ENCODE measurements at regions not wholly inside any gene's neighbourhood (a gene's known extent, or its start where the extent isn't known, plus 50 kb on each side); places are given as distances from the start of the nearest gene placed in this dataset.

- TF ChIP-seq CTCF (IDR thresholded peaks at IDR 0.05; ENCODE audit: insufficient read depth, low read depth, low read length) = no peak
- Histone ChIP-seq H3K36me3 (ENCODE audit: control insufficient read depth, insufficient read depth, low read length) (no peaks in the 10 kb centered on the region), H3K4me3 (ENCODE audit: low read depth, low read length) (no peak overlapping the region), H3K27me3 (ENCODE audit: control insufficient read depth, insufficient read depth, low read length) (no peaks in the 10 kb centered on the region)
- CTCF ChIA-PET = interaction anchor here (0.6 to 0.8 kb wide), 2 partner anchors 434 to 519 kb away, joined by 3 read pairs; no protein-coding TSS in a partner anchor
- no peak for DNase-seq (ENCODE audit: low read depth)
- POLR2A ChIA-PET = no interaction called here
Observed at GRCh38 chr5:69000216-69000919, 93.4 kb upstream of the SLC30A5 start.

DNA sequence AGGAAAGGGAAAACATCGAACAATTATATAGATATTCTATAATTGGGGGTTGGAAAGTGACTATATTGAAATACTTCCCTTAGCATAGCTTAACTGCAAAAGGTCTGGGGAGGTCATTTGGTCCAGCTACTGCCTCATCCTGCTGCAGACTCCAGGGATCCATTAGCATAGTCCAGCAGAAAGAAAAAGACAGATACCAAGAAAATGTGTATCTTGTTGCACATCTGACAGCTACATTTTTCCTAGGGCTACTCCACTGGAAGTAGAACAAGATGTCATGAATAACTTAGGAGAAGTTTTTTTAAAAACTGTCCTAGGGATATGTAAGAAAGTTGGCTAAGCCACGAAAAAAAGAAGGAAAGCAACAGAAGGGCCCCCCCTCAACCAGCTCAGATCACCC lies 92.9 kb upstream of the SLC30A5 start:
- CTCF ChIA-PET = interaction anchor here (0.8 to 1.2 kb wide), 2 partner anchors 11 to 520 kb away, joined by 3 to 4 read pairs; no protein-coding TSS in a partner anchor
- no peak for TF ChIP-seq CTCF (IDR thresholded peaks at IDR 0.05; ENCODE audit: insufficient read depth, low read depth, low read length)
- DNase-seq (ENCODE audit: low read depth) = no peak
- no peaks in the 10 kb centered on the region for H3K27me3 ChIP-seq (ENCODE audit: control insufficient read depth, insufficient read depth, low read length)
- POLR2A ChIA-PET = no interaction called here
- no peaks in the 10 kb centered on the region for H3K36me3 ChIP-seq (ENCODE audit: control insufficient read depth, insufficient read depth, low read length)
- no peak overlapping the region for H3K4me3 ChIP-seq (ENCODE audit: low read depth, low read length)

GRCh38 chr5:69001627-69002026 lies 92.2 kb upstream of the SLC30A5 start:
- no peaks in the 10 kb centered on the region for H3K27me3 ChIP-seq (ENCODE audit: control insufficient read depth, insufficient read depth, low read length)
- H3K36me3 ChIP-seq (ENCODE audit: control insufficient read depth, insufficient read depth, low read length) = no peaks in the 10 kb centered on the region
- no peak overlapping the region for H3K4me3 ChIP-seq (ENCODE audit: low read depth, low read length)
- ChIA-PET CTCF (interaction anchor here (1.2 kb wide), 1 partner anchor 10 kb away, joined by 4 read pairs; no protein-coding TSS in a partner anchor), POLR2A (no interaction called here)
- no peak for TF ChIP-seq CTCF (IDR thresholded peaks at IDR 0.05; ENCODE audit: insufficient read depth, low read depth, low read length)
- DNase-seq (ENCODE audit: low read depth) = no peak

- TF ChIP-seq CTCF (IDR thresholded peaks at IDR 0.05; ENCODE audit: insufficient read depth, low read depth, low read length) = no peak
- Histone ChIP-seq H3K36me3 (ENCODE audit: control insufficient read depth, insufficient read depth, low read length) (no peaks in the 10 kb centered on the region), H3K27me3 (ENCODE audit: control insufficient read depth, insufficient read depth, low read length) (no peaks in the 10 kb centered on the region), H3K4me3 (ENCODE audit: low read depth, low read length) (no peak overlapping the region)
- no peak for DNase-seq (ENCODE audit: low read depth)
- ChIA-PET CTCF (no interaction called here), POLR2A (no interaction called here)
Observed at GRCh38 chr5:69004127-69004526, 89.7 kb upstream of the SLC30A5 start.

- TF ChIP-seq CTCF (IDR thresholded peaks at IDR 0.05; ENCODE audit: insufficient read depth, low read depth, low read length) = no peak
- Histone ChIP-seq H3K27me3 (ENCODE audit: control insufficient read depth, insufficient read depth, low read length) (no peaks in the 10 kb centered on the region), H3K4me3 (ENCODE audit: low read depth, low read length) (no peak overlapping the region), H3K36me3 (ENCODE audit: control insufficient read depth, insufficient read depth, low read length) (no peaks in the 10 kb centered on the region)
- POLR2A ChIA-PET = no interaction called here
- no peak for DNase-seq (ENCODE audit: low read depth)
- CTCF ChIA-PET = no interaction called here
Observed at GRCh38 chr5:69004676-69005075, 89.1 kb upstream of the SLC30A5 start.

Data from BJ (cell line).